ENCODE measurements at regions not wholly inside any gene's neighbourhood (a gene's known extent, or its start where the extent isn't known, plus 50 kb on each side); places are given as distances from the start of the nearest gene placed in this dataset.

- in situ Hi-C loops (cut with HindIII; ENCODE audit: low sequenced_read_pairs) = no loop called here
- H3K4me3 ChIP-seq (ENCODE audit: low read depth, low read length) = no peak overlapping the region
- TF ChIP-seq, protein P1, sequence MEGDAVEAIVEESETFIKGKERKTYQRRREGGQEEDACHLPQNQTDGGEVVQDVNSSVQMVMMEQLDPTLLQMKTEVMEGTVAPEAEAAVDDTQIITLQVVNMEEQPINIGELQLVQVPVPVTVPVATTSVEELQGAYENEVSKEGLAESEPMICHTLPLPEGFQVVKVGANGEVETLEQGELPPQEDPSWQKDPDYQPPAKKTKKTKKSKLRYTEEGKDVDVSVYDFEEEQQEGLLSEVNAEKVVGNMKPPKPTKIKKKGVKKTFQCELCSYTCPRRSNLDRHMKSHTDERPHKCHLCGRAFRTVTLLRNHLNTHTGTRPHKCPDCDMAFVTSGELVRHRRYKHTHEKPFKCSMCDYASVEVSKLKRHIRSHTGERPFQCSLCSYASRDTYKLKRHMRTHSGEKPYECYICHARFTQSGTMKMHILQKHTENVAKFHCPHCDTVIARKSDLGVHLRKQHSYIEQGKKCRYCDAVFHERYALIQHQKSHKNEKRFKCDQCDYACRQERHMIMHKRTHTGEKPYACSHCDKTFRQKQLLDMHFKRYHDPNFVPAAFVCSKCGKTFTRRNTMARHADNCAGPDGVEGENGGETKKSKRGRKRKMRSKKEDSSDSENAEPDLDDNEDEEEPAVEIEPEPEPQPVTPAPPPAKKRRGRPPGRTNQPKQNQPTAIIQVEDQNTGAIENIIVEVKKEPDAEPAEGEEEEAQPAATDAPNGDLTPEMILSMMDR (IDR thresholded peaks at IDR 0.05; ENCODE audit: low read depth, low read length, missing control alignments) = no peak
- DNase-seq (ENCODE audit: low read depth) = no peak
Measured at GRCh38 chr5:165076686-165077085, 1571.3 kb downstream of the MAT2B start.

- TF ChIP-seq, protein P1 (IDR thresholded peaks at IDR 0.05; ENCODE audit: low read depth, low read length, missing control alignments) = no peak
- no peak for DNase-seq (ENCODE audit: low read depth)
- H3K4me3 ChIP-seq (ENCODE audit: low read depth, low read length) = no peak overlapping the region
- in situ Hi-C loops (cut with HindIII; ENCODE audit: low sequenced_read_pairs) = no loop called here
Measured at GRCh38 chr5:165079389-165079788, 1574.0 kb downstream of the MAT2B start.

- no peak for DNase-seq (ENCODE audit: low read depth)
- in situ Hi-C loops (cut with HindIII; ENCODE audit: low sequenced_read_pairs) = no loop called here
- H3K4me3 ChIP-seq (ENCODE audit: low read depth, low read length) = no peak overlapping the region
- TF ChIP-seq, protein P1 (IDR thresholded peaks at IDR 0.05; ENCODE audit: low read depth, low read length, missing control alignments) = no peak
Measured at GRCh38 chr5:165083394-165083793, 1578.0 kb downstream of the MAT2B start.

DNA sequence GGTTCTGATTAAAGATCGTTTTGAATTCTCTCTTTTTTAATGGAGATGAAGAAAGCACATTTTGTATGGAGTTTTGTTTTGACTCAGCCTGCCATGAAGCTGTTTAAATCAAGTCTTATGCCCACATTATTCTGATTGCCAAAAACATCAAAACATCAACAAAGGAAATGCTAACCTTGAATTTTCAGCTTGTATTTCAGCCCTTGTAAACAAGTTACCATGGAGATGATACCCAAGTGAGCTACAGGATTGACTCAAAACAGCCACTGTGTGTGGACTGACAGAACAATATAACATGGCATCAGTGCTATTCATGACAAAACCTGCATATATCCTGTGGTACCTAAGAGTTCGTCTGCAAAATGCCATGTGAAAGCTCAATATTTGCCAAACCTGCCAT lies 1581.0 kb downstream of the MAT2B start:
- TF ChIP-seq, protein P1 (IDR thresholded peaks at IDR 0.05; ENCODE audit: low read depth, low read length, missing control alignments) = no peak
- in situ Hi-C loops (cut with HindIII; ENCODE audit: low sequenced_read_pairs) = no loop called here
- no peak overlapping the region for H3K4me3 ChIP-seq (ENCODE audit: low read depth, low read length)
- DNase-seq (ENCODE audit: low read depth) = no peak

GRCh38 chr5:165094782-165095181 lies 1589.4 kb downstream of the MAT2B start:
- no peak overlapping the region for H3K4me3 ChIP-seq (ENCODE audit: low read depth, low read length)
- in situ Hi-C loops (cut with HindIII; ENCODE audit: low sequenced_read_pairs) = no loop called here
- no peak for DNase-seq (ENCODE audit: low read depth)
- TF ChIP-seq, protein P1 (IDR thresholded peaks at IDR 0.05; ENCODE audit: low read depth, low read length, missing control alignments) = no peak

DNA sequence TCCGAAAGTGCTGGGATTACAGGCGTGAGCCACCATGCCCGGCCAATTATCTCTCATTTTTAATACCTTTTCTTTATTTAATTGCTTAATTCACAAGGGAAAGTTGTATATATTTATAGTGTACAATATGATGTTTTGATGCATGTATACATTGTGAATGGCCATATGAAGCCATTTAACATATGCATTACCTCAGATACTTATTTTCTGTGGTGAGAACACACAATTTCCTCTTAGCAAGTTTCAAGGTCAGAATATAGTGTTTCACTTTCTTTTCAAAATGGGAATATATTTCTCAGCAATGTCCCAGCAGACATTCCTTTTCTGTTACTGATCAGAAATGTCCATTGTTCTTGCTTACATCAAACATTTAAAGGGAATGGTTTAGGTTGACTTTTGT lies 1596.3 kb downstream of the MAT2B start:
- no peak for DNase-seq (ENCODE audit: low read depth)
- in situ Hi-C loops (cut with HindIII; ENCODE audit: low sequenced_read_pairs) = no loop called here
- no peak overlapping the region for H3K4me3 ChIP-seq (ENCODE audit: low read depth, low read length)
- TF ChIP-seq, protein P1 (IDR thresholded peaks at IDR 0.05; ENCODE audit: low read depth, low read length, missing control alignments) = no peak

- no peak for DNase-seq (ENCODE audit: low read depth)
- no peak overlapping the region for H3K4me3 ChIP-seq (ENCODE audit: low read depth, low read length)
- TF ChIP-seq, protein P1 (IDR thresholded peaks at IDR 0.05; ENCODE audit: low read depth, low read length, missing control alignments) = no peak
- in situ Hi-C loops (cut with HindIII; ENCODE audit: low sequenced_read_pairs) = no loop called here
Measured at GRCh38 chr5:165104611-165105010, 1599.2 kb downstream of the MAT2B start.

All from astrocyte of the cerebellum (primary cell).